HepG2 (cell line): ENCODE measurements at regions not wholly inside any gene's neighbourhood (a gene's known extent, or its start where the extent isn't known, plus 50 kb on each side); places are given as distances from the start of the nearest gene placed in this dataset.

Source experiments
- AKNA ChIP-seq: sonication (generic); formaldehyde crosslinking; IDR thresholded peaks from 2 replicates; pipeline ENCODE4 v1.4.0; 2020; ENCODE audit warnings: missing genetic modification reagents, borderline replicate concordance
- MAFF ChIP-seq: IDR thresholded peaks from 2 replicates; pipeline ENCODE4 v1.6.1; 2011; ENCODE audit warnings: low read depth, low read length, improper control_type of control experiment
- SMARCE1 ChIP-seq: fragments of 450-650 bp; IDR thresholded peaks from 2 replicates; pipeline ENCODE4 v1.6.1; 2017; ENCODE audit warnings: borderline replicate concordance
- TP53 ChIP-seq: sonication (generic); formaldehyde crosslinking; conservative IDR thresholded peaks from 2 replicates; pipeline ENCODE4 v1.4.0; 2020; ENCODE audit warnings: missing genetic modification reagents
- ZBTB39 ChIP-seq: sonication (generic); formaldehyde crosslinking; IDR thresholded peaks from 2 replicates; pipeline ENCODE4 v1.5.0; 2020; ENCODE audit warnings: missing genetic modification reagents
- ZNF558 ChIP-seq: sonication (generic); formaldehyde crosslinking; IDR thresholded peaks from 2 replicates; pipeline ENCODE4 v1.9.0; 2022; ENCODE audit warnings: mild to moderate bottlenecking, missing genetic modification reagents, borderline replicate concordance
- TF ChIP-seq, protein P1 (sequence below): sonication (generic); formaldehyde crosslinking; IDR thresholded peaks from 2 replicates; pipeline ENCODE4 v1.5.0; 2020; ENCODE audit warnings: missing genetic modification reagents
- TF ChIP-seq, protein P2 (sequence below): sonication (generic); formaldehyde crosslinking; IDR thresholded peaks from 2 replicates; pipeline ENCODE4 v1.4.0; 2020; ENCODE audit warnings: missing genetic modification reagents

DNA sequence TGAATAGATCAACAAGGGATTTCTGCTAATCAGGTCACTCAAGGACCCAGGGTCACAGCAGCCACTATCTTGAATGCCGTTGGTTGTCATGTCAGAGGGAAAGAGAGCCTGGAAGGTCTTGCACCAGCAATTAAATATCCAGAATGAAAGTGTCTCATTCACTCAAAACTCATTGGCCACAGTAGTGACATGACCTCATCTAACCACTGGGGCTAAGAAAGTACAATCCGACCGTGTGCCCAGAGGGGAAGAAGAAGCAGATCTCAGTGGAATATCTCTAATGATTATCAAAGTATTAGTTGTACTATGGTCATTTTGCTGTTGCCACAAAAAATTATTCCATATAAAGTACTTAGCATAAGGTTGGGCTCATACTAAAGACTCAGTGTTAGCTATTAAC lies 210.0 kb downstream of the QDPR start (continued):
- TF ChIP-seq ZBTB39 (CRISPR knock-in tag) (no peak), TP53 (CRISPR knock-in tag) (no peak), MAFF (no peak), AKNA (CRISPR knock-in tag) (no peak), SMARCE1 (no peak), ZNF558 (CRISPR knock-in tag) (no peak)
- TF ChIP-seq, protein P1, sequence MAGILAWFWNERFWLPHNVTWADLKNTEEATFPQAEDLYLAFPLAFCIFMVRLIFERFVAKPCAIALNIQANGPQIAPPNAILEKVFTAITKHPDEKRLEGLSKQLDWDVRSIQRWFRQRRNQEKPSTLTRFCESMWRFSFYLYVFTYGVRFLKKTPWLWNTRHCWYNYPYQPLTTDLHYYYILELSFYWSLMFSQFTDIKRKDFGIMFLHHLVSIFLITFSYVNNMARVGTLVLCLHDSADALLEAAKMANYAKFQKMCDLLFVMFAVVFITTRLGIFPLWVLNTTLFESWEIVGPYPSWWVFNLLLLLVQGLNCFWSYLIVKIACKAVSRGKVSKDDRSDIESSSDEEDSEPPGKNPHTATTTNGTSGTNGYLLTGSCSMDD (CRISPR knock-in tag) = no peak
- TF ChIP-seq, protein P2, sequence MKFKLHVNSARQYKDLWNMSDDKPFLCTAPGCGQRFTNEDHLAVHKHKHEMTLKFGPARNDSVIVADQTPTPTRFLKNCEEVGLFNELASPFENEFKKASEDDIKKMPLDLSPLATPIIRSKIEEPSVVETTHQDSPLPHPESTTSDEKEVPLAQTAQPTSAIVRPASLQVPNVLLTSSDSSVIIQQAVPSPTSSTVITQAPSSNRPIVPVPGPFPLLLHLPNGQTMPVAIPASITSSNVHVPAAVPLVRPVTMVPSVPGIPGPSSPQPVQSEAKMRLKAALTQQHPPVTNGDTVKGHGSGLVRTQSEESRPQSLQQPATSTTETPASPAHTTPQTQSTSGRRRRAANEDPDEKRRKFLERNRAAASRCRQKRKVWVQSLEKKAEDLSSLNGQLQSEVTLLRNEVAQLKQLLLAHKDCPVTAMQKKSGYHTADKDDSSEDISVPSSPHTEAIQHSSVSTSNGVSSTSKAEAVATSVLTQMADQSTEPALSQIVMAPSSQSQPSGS (CRISPR knock-in tag) = no peak
